ENCODE measurements at regions not wholly inside any gene's neighbourhood (a gene's known extent, or its start where the extent isn't known, plus 50 kb on each side); places are given as distances from the start of the nearest gene placed in this dataset.

GRCh38 chr18:24530630-24531111 is 70.2 kb downstream of the HRH4 start:
- TF ChIP-seq GATA3 (IDR thresholded peaks at IDR 0.05; ENCODE audit: low read depth, low read length): no peak
- TF ChIP-seq GATA2 (IDR thresholded peaks at IDR 0.05; ENCODE audit: low read depth, low read length): no peak

- no peak for TF ChIP-seq GATA2 (IDR thresholded peaks at IDR 0.05; ENCODE audit: low read depth, low read length)
- no peak for TF ChIP-seq GATA3 (IDR thresholded peaks at IDR 0.05; ENCODE audit: low read depth, low read length)
These were observed 73.8 kb downstream of the HRH4 start for GRCh38 chr18:24534271-24534670.

GRCh38 chr18:24534737-24535136 is 74.3 kb downstream of the HRH4 start:
- no peak for TF ChIP-seq GATA2 (IDR thresholded peaks at IDR 0.05; ENCODE audit: low read depth, low read length)
- no peak for TF ChIP-seq GATA3 (IDR thresholded peaks at IDR 0.05; ENCODE audit: low read depth, low read length)

- TF ChIP-seq GATA2 (IDR thresholded peaks at IDR 0.05; ENCODE audit: low read depth, low read length) (no peak), GATA3 (IDR thresholded peaks at IDR 0.05; ENCODE audit: low read depth, low read length) (no peak)
These were observed 75.3 kb downstream of the HRH4 start for GRCh38 chr18:24535527-24536295.

- no peak for TF ChIP-seq GATA3 (IDR thresholded peaks at IDR 0.05; ENCODE audit: low read depth, low read length)
- no peak for TF ChIP-seq GATA2 (IDR thresholded peaks at IDR 0.05; ENCODE audit: low read depth, low read length)
These were observed 75.9 kb downstream of the HRH4 start for GRCh38 chr18:24536326-24536725.

- TF ChIP-seq GATA2 (IDR thresholded peaks at IDR 0.05; ENCODE audit: low read depth, low read length) (no peak), GATA3 (IDR thresholded peaks at IDR 0.05; ENCODE audit: low read depth, low read length) (no peak)
These were observed 76.4 kb downstream of the HRH4 start for GRCh38 chr18:24536834-24537233.

- TF ChIP-seq GATA3 (IDR thresholded peaks at IDR 0.05; ENCODE audit: low read depth, low read length) (peak; percentile 58; the same call in 1 of the 2 replicates), GATA2 (IDR thresholded peaks at IDR 0.05; ENCODE audit: low read depth, low read length) (peak; percentile 88)
These were observed 78.2 kb downstream of the HRH4 start for GRCh38 chr18:24538414-24539264.

- TF ChIP-seq GATA2 (IDR thresholded peaks at IDR 0.05; ENCODE audit: low read depth, low read length) (no peak), GATA3 (IDR thresholded peaks at IDR 0.05; ENCODE audit: low read depth, low read length) (no peak)
These were observed 79.6 kb downstream of the HRH4 start for GRCh38 chr18:24539866-24540617.

- TF ChIP-seq GATA2 (IDR thresholded peaks at IDR 0.05; ENCODE audit: low read depth, low read length) (no peak), GATA3 (IDR thresholded peaks at IDR 0.05; ENCODE audit: low read depth, low read length) (no peak)
These were observed 80.5 kb downstream of the HRH4 start for GRCh38 chr18:24540896-24541295.

GRCh38 chr18:24543086-24543794 is 82.8 kb downstream of the HRH4 start:
- TF ChIP-seq GATA2 (IDR thresholded peaks at IDR 0.05; ENCODE audit: low read depth, low read length) (peak; percentile 22; the same call in 1 of the 2 replicates), GATA3 (IDR thresholded peaks at IDR 0.05; ENCODE audit: low read depth, low read length) (no peak)

- no peak for TF ChIP-seq GATA3 (IDR thresholded peaks at IDR 0.05; ENCODE audit: low read depth, low read length)
- no peak for TF ChIP-seq GATA2 (IDR thresholded peaks at IDR 0.05; ENCODE audit: low read depth, low read length)
These were observed 83.5 kb downstream of the HRH4 start for GRCh38 chr18:24543795-24544498.

- TF ChIP-seq GATA2 (IDR thresholded peaks at IDR 0.05; ENCODE audit: low read depth, low read length) (peak; percentile 53; the same call in 1 of the 2 replicates), GATA3 (IDR thresholded peaks at IDR 0.05; ENCODE audit: low read depth, low read length) (no peak)
These were observed 84.5 kb downstream of the HRH4 start for GRCh38 chr18:24544949-24545348.

- no peak for TF ChIP-seq GATA3 (IDR thresholded peaks at IDR 0.05; ENCODE audit: low read depth, low read length)
- no peak for TF ChIP-seq GATA2 (IDR thresholded peaks at IDR 0.05; ENCODE audit: low read depth, low read length)
These were observed 85.2 kb downstream of the HRH4 start for GRCh38 chr18:24545651-24546050.
